Choroid plexus epithelial cell (primary cell): ENCODE measurements at regions not wholly inside any gene's neighbourhood (a gene's known extent, or its start where the extent isn't known, plus 50 kb on each side); places are given as distances from the start of the nearest gene placed in this dataset.

Experiments used
- DNase-seq: peaks from one replicate; pipeline ENCODE4 v3.0.0-alpha.2; 2010; ENCODE audit warnings: low read depth
- H3K4me3 ChIP-seq: 2 replicates; pipeline ENCODE4 v1.5.1; 2011; ENCODE audit warnings: low read depth, mild to moderate bottlenecking, control low read depth, low read length, moderate library complexity
- CTCF ChIP-seq: conservative IDR thresholded peaks from 2 replicates; pipeline ENCODE4 v1.5.1; 2011; ENCODE audit warnings: low read depth, mild to moderate bottlenecking, control low read depth, inconsistent platforms, low read length, moderate library complexity

GRCh38 chr1:87853576-87854351 lies 525.1 kb downstream of the LMO4 start:
- H3K4me3 ChIP-seq, result no peak overlapping the region
- no peak for TF ChIP-seq CTCF
- peak; percentile 77 for DNase-seq

GRCh38 chr1:87863317-87863716 lies 534.6 kb downstream of the LMO4 start:
- DNase-seq, result no peak
- no peak for TF ChIP-seq CTCF
- no peak overlapping the region for H3K4me3 ChIP-seq

- no peak overlapping the region for H3K4me3 ChIP-seq
- no peak for DNase-seq
- no peak for TF ChIP-seq CTCF
Observed at GRCh38 chr1:87864676-87865075, 536.0 kb downstream of the LMO4 start.

GRCh38 chr1:87866416-87866815 lies 537.7 kb downstream of the LMO4 start:
- no peak for DNase-seq
- TF ChIP-seq CTCF, result no peak
- no peak overlapping the region for H3K4me3 ChIP-seq

- DNase-seq, result no peak
- no peak for TF ChIP-seq CTCF
- H3K4me3 ChIP-seq, result no peak overlapping the region
Observed at GRCh38 chr1:87867626-87868025, 538.9 kb downstream of the LMO4 start.

GRCh38 chr1:87869567-87869966 lies 540.9 kb downstream of the LMO4 start:
- H3K4me3 ChIP-seq, result no peak overlapping the region
- no peak for TF ChIP-seq CTCF
- peak; percentile 76 for DNase-seq

- no peak for TF ChIP-seq CTCF
- no peak overlapping the region for H3K4me3 ChIP-seq
- DNase-seq, result no peak
Observed at GRCh38 chr1:87872189-87872588, 543.5 kb downstream of the LMO4 start.
